Osteocyte (in vitro differentiated cells): ENCODE measurements at regions not wholly inside any gene's neighbourhood (a gene's known extent, or its start where the extent isn't known, plus 50 kb on each side); places are given as distances from the start of the nearest gene placed in this dataset.

ENCODE experiments used
- DNase-seq: peaks from one replicate; pipeline ENCODE4 v3.0.0; 2021; ENCODE audit warnings: mixed read lengths; ENCODE audit not compliant: unreplicated experiment; ENCODE audit errors: extremely low spot score
- H3K27ac Mint-ChIP-seq: one replicate; pipeline ENCODE4 v1.8.0; 2021; ENCODE audit warnings: mild to moderate bottlenecking, mixed read lengths; ENCODE audit not compliant: unreplicated experiment
- H3K27me3 Mint-ChIP-seq: one replicate; pipeline ENCODE4 v1.8.0; 2021; ENCODE audit warnings: mixed read lengths; ENCODE audit not compliant: unreplicated experiment
- H3K36me3 Mint-ChIP-seq: one replicate; pipeline ENCODE4 v1.8.0; 2021; ENCODE audit warnings: mixed read lengths; ENCODE audit not compliant: unreplicated experiment
- H3K4me1 Mint-ChIP-seq: one replicate; pipeline ENCODE4 v1.8.0; 2021; ENCODE audit warnings: mixed read lengths; ENCODE audit not compliant: unreplicated experiment
- H3K4me3 Mint-ChIP-seq: one replicate; pipeline ENCODE4 v1.8.0; 2021; ENCODE audit warnings: mild to moderate bottlenecking, moderate library complexity, mixed read lengths; ENCODE audit not compliant: unreplicated experiment
- H3K9me3 Mint-ChIP-seq: one replicate; pipeline ENCODE4 v1.8.0; 2021; ENCODE audit warnings: mixed read lengths; ENCODE audit not compliant: unreplicated experiment
- CTCF ChIP-seq: fragments of 200-600 bp; sonication (generic); IDR thresholded peaks from 2 replicates; pipeline ENCODE4 v1.5.0; 2021; ENCODE audit warnings: antibody characterized with exemption, mild to moderate bottlenecking, moderate library complexity

GRCh38 chr1:72442262-72442661 is 159.9 kb upstream of the NEGR1 start:
- Mint-ChIP-seq H3K27ac (no peak overlapping the region), H3K27me3 (no peaks in the 10 kb centered on the region), H3K9me3 (peaks cover 5% of the 10 kb centered on the region), H3K36me3 (peaks cover 3% of the 10 kb centered on the region), H3K4me1 (peaks cover 29% of the 10 kb centered on the region), H3K4me3 (no peak overlapping the region)
- TF ChIP-seq CTCF = no peak
- DNase-seq = no peak

- Mint-ChIP-seq H3K27ac (peak overlapping the region; percentile 9), H3K36me3 (no peaks in the 10 kb centered on the region), H3K27me3 (no peaks in the 10 kb centered on the region), H3K4me3 (no peak overlapping the region), H3K4me1 (peaks cover 29% of the 10 kb centered on the region), H3K9me3 (peaks cover 6% of the 10 kb centered on the region)
- no peak for TF ChIP-seq CTCF
- DNase-seq = no peak
These were observed 156.7 kb upstream of the NEGR1 start for GRCh38 chr1:72439036-72439435.

- Mint-ChIP-seq H3K9me3 (peaks cover 6% of the 10 kb centered on the region), H3K27me3 (no peaks in the 10 kb centered on the region), H3K27ac (peak overlapping the region; percentile 3), H3K36me3 (no peaks in the 10 kb centered on the region), H3K4me3 (no peak overlapping the region), H3K4me1 (peaks cover 28% of the 10 kb centered on the region)
- TF ChIP-seq CTCF = no peak
- no peak for DNase-seq
These were observed 155.9 kb upstream of the NEGR1 start for GRCh38 chr1:72438270-72438669.

GRCh38 chr1:72435025-72435424 is 152.7 kb upstream of the NEGR1 start:
- Mint-ChIP-seq H3K4me3 (no peak overlapping the region), H3K9me3 (peaks cover 6% of the 10 kb centered on the region), H3K4me1 (peaks cover 17% of the 10 kb centered on the region), H3K36me3 (no peaks in the 10 kb centered on the region), H3K27me3 (no peaks in the 10 kb centered on the region), H3K27ac (no peak overlapping the region)
- no peak for DNase-seq
- no peak for TF ChIP-seq CTCF

- Mint-ChIP-seq H3K27ac (no peak overlapping the region), H3K9me3 (peaks cover 7% of the 10 kb centered on the region), H3K27me3 (no peaks in the 10 kb centered on the region), H3K4me1 (peaks cover 14% of the 10 kb centered on the region), H3K4me3 (no peak overlapping the region), H3K36me3 (no peaks in the 10 kb centered on the region)
- no peak for DNase-seq
- TF ChIP-seq CTCF = no peak
These were observed 151.7 kb upstream of the NEGR1 start for GRCh38 chr1:72434070-72434469.
